ENCODE measurements at regions not wholly inside any gene's neighbourhood (a gene's known extent, or its start where the extent isn't known, plus 50 kb on each side); places are given as distances from the start of the nearest gene placed in this dataset.

GRCh38 chr2:45275242-45275805 lies 266.1 kb upstream of the SIX2 start:
- no peak for DNase-seq (ENCODE audit: low spot score)

DNA sequence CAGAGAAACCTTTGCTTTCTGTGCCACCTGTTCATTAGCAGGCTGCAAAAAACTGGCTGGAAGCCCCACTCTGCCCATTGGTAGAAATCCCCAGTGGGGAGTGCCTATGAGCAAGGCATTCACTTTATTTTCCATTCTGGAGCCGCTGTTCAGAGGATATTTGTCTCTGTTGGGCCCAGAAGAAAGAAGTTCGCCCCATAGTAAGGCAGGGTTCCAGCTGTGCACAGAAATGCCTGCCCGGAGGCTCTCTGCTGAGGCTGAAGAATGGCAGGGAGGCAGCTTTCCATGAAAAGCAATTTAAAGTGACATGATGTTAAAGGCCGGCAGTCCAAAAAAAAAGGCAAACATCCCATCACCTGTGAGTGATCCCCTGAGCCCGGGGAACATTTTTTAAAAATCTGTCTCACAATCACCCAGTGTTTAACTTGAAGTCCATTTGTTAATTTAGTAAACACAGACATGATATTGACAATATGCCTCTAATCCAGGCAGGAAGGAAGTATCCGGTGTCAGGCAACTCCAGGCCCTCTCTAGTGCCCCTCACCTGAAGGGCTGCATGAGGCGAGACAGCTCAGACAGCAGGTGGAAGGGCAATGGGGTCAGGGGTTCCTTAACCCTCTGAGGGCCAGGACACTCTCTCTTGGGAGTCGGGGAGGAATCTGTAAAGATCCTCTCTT lies 265.1 kb upstream of the SIX2 start:
- no peak for DNase-seq (ENCODE audit: low spot score)

- no peak for DNase-seq (ENCODE audit: low spot score)
Observed at GRCh38 chr2:45273412-45274249, 264.4 kb upstream of the SIX2 start.

DNA sequence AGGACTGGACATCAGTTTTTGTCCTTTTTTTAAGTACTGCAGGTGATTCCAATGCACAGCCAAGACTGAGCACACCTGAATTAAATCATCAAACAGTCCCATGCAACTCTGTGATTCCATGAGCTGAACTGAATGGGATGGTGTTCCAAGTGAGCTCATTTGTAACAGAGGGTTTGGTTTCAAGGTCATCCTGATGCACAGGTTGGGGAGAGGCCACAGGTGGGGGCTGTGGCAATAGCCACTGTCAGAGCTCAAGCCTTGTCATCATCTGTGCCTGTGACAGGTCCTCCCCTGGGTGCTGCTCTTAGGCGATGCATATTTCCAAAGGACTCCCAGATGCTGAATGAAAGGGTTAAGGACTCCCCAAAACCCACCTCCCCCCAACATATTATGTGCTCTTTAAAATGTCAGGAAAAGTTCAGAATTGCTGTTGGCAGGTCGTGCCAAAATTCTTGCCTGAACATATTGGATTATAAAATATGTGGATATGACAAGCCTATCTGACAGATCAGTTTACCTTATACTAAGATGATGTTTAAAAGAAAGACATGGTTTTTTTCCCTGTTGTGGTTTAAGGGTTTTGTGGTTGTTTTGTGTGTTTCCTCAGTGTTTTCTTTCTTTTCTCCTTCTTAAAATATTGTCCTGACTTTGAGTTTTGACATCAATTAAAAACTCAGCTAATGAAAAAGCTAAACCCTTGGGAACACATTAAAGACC lies 263.5 kb upstream of the SIX2 start:
- DNase-seq (ENCODE audit: low spot score), result no peak

- DNase-seq (ENCODE audit: low spot score), result no peak
Observed at GRCh38 chr2:45269149-45269793, 260.0 kb upstream of the SIX2 start.

GRCh38 chr2:45268631-45269030 lies 259.4 kb upstream of the SIX2 start:
- DNase-seq (ENCODE audit: low spot score), result no peak

- DNase-seq (ENCODE audit: low spot score), result no peak
Observed at GRCh38 chr2:45267062-45267792, 258.0 kb upstream of the SIX2 start.

DNA sequence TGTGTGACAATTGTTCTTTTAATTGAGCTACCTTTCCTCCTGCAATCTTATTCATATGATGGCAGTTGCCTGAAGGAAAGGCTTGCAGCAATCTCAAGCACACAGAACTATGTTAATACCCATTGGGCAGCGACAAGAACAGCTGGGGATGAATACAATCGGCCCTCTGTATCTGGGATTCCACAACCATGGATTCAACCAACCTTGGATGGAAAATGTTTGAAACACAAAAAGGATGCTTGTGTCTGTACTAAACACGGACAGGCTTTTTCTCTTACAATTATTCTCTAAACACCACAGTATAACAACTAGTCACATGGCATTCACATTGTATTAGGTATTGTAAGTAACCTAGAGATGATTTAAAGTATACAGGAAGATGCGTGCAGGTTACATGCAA lies 256.1 kb upstream of the SIX2 start:
- no peak for DNase-seq (ENCODE audit: low spot score)

GRCh38 chr2:45264227-45265225 lies 255.3 kb upstream of the SIX2 start:
- no peak for DNase-seq (ENCODE audit: low spot score)

DNA sequence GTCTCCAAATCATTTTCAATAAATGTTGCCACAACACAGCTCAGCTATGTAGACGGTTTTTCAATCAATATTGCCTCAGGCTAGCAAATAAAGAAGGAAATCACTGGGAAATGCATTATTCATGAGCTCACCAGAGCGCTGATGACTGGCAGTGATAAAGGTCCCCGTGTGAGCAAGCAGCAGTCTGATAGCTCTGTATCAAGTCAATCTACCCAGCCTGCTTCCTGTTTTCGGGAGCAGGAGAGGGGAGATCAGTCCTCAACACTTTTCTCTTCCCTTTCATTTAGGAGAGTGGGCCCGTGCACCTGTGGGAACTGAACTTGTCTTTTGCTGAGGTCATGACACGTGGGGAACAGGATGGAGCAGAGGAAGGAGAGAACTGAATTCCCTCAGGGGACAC lies 253.9 kb upstream of the SIX2 start:
- no peak for DNase-seq (ENCODE audit: low spot score)

- no peak for DNase-seq (ENCODE audit: low spot score)
Observed at GRCh38 chr2:45261746-45262145, 252.5 kb upstream of the SIX2 start.

GRCh38 chr2:45260946-45261345 lies 251.7 kb upstream of the SIX2 start:
- DNase-seq (ENCODE audit: low spot score), result no peak

GRCh38 chr2:45259547-45260160 lies 250.4 kb upstream of the SIX2 start:
- no peak for DNase-seq (ENCODE audit: low spot score)

DNA sequence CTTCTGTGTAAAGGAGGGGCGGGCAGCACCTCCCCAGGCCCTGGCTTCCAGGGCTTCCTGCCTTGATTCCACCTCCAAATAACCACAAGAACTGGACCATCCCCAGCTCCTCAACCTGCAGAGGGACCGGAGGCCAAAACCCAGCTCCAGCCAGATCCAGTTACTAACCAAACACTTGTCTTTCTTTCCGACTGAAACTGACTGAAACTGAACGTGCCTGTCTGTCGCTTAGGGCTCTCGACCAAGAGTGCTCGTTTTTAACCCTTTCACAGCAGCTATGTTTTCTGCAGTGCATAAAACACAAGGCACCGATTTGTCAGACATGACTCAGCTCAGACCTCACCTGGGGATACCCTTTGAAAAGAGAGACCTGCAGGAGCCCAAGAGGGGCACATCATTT lies 249.9 kb upstream of the SIX2 start:
- DNase-seq (ENCODE audit: low spot score), result no peak

GRCh38 chr2:45258311-45258710 lies 249.1 kb upstream of the SIX2 start:
- no peak for DNase-seq (ENCODE audit: low spot score)

DNA sequence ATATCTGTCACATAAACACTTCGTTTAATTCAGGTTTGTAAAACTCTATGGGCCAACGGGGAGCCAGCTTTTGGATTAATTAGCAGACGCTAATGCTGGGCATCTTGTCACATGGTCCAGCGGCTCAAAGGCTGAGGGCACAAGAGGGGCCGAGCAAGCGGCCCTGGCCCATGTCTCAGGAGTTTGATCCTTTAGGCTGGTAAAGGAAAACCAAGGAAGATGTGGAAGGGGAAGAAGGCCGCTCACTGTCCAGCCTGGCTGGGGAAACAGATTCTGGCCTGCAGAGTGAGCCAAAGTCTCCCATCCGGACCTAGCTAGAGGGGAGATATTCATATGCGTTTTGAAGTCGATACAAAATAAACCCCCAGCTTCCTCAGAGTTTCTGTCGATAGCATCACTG lies 248.6 kb upstream of the SIX2 start:
- no peak for DNase-seq (ENCODE audit: low spot score)

- DNase-seq (ENCODE audit: low spot score), result no peak
Observed at GRCh38 chr2:45256867-45257641, 247.8 kb upstream of the SIX2 start.

DNA sequence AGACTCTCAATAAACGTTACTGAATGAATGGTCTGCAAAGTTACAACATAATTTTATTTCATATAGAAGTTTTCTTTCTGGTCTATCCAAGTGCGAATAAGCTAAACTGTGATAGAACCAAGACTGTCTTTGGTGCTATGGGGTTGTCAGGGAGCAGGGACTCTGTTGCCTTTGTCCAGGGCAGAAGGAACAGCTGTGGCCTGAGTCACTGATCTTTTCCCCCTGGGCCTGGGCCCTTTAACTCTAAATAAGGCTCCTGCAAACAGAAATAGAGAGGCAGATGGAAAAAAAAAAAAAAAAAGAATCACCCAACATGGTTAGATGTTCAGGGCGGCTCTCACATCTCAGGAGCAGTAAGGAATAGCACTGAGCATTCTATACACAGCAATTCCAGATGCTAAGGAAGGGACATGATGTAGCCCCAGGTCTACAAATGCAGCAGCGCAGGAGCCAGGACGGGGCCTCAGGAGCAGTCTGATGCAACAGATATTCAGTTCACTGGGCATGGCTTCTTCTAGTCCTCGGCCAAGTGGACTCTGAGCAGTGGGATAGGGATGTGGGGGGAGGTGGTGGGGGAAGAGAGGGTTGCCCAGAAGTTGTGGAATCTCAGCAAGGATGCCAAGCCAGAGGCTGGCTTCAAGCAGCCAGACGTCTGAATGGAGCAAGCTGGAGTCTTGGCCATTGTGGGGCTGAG lies 247.1 kb upstream of the SIX2 start:
- no peak for DNase-seq (ENCODE audit: low spot score)
